Upper lobe of left lung (tissue), 4 donors: ENCODE measurements at regions not wholly inside any gene's neighbourhood (a gene's known extent, or its start where the extent isn't known, plus 50 kb on each side); places are given as distances from the start of the nearest gene placed in this dataset.

Experiments
- EP300 ChIP-seq, 4 donors: sonication (generic); formaldehyde crosslinking; IDR thresholded peaks; one replicate each; pipeline ENCODE4 v1.5.1; 2017; ENCODE audit warnings: antibody characterized with exemption in 4 of 4, control low read depth in 2 of 4
- POLR2A ChIP-seq, 4 donors: fragments of 450-650 bp; IDR thresholded peaks; one replicate each; pipeline ENCODE4 v1.5.1; 2016 to 2017; ENCODE audit warnings: antibody characterized with exemption in 4 of 4, mild to moderate bottlenecking in 2 of 4
- POLR2AphosphoS5 ChIP-seq, 2 donors: sonication (generic); formaldehyde crosslinking; IDR thresholded peaks; one replicate each; pipeline ENCODE4 v1.5.1; 2017; ENCODE audit warnings: antibody characterized with exemption in 2 of 2
- TF ChIP-seq, protein P1 (sequence below), 6 experiments: fragments of 450-650 bp in 4 of 6; fragments of 200-600 bp in 2 of 6; sonication (generic) in 2 of 6; IDR thresholded peaks; one replicate each; pipeline ENCODE4 v1.5.1; 2016 to 2019; ENCODE audit warnings: antibody characterized with exemption in 6 of 6

DNA sequence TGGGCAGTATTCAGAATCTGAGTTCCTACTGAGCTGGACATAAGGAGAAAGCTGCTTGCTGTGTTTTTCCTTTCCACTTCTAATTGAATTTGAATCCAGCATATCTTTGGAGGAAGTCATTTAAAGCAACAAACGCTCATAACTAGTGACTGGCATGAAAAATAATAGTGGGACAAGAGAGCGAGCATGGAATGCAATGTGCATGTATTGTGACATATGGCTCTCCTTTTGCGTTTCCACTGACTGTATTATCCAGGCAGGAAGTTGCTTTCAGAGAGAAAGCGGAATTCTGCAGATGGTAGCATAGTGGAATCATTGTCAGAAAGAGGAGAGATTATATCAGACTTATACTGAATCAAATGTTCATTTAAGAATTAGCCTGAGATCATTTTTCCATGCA is 368.6 kb downstream of the REEP3 start:
- TF ChIP-seq, protein P1, sequence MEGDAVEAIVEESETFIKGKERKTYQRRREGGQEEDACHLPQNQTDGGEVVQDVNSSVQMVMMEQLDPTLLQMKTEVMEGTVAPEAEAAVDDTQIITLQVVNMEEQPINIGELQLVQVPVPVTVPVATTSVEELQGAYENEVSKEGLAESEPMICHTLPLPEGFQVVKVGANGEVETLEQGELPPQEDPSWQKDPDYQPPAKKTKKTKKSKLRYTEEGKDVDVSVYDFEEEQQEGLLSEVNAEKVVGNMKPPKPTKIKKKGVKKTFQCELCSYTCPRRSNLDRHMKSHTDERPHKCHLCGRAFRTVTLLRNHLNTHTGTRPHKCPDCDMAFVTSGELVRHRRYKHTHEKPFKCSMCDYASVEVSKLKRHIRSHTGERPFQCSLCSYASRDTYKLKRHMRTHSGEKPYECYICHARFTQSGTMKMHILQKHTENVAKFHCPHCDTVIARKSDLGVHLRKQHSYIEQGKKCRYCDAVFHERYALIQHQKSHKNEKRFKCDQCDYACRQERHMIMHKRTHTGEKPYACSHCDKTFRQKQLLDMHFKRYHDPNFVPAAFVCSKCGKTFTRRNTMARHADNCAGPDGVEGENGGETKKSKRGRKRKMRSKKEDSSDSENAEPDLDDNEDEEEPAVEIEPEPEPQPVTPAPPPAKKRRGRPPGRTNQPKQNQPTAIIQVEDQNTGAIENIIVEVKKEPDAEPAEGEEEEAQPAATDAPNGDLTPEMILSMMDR (IDR thresholded peaks at IDR 0.05), result no peak
- no peak for TF ChIP-seq POLR2A (IDR thresholded peaks at IDR 0.05)
- TF ChIP-seq EP300 (IDR thresholded peaks at IDR 0.05), result no peak
- no peak for TF ChIP-seq POLR2AphosphoS5 (IDR thresholded peaks at IDR 0.05)
